ENCODE measurements at regions not wholly inside any gene's neighbourhood (a gene's known extent, or its start where the extent isn't known, plus 50 kb on each side); places are given as distances from the start of the nearest gene placed in this dataset.

- H3K27me3 ChIP-seq (ENCODE audit: low read depth), result peaks cover 29% of the 10 kb centered on the region
- intact Hi-C loops (cut with micrococcal nuclease), result no loop called here
- H3K36me3 ChIP-seq, result no peaks in the 10 kb centered on the region
- H3K4me1 ChIP-seq, result peaks cover 4% of the 10 kb centered on the region
- no peak overlapping the region for H3K27ac ChIP-seq (replicated peaks)
- peak; percentile 45 for TF ChIP-seq CTCF (IDR thresholded peaks at IDR 0.05; ENCODE audit: borderline replicate concordance)
- peaks cover 11% of the 10 kb centered on the region for H3K9me3 ChIP-seq (replicated peaks)
- H3K4me3 ChIP-seq, result no peak overlapping the region
- no peak for DNase-seq
Measured at GRCh38 chr3:53941950-53942349, 50.3 kb upstream of the SELENOK start.

All from left ventricle myocardium inferior (tissue), 1 donor.